ENCODE measurements at regions not wholly inside any gene's neighbourhood (a gene's known extent, or its start where the extent isn't known, plus 50 kb on each side); places are given as distances from the start of the nearest gene placed in this dataset.
"Not testable (repeated sequence)": the region's sequence is repeated elsewhere in the genome, so short reads cannot be mapped to it uniquely, and the experiment has no call there.

GRCh38 chr11:110866081-110866480, 153.8 kb upstream of the ARHGAP20 start:
- no peak for DNase-seq

GRCh38 chr11:110862407-110862806, 150.2 kb upstream of the ARHGAP20 start:
- DNase-seq, result peak; percentile 5 to 6

- no peak for DNase-seq
Measured at GRCh38 chr11:110860461-110860860, 148.2 kb upstream of the ARHGAP20 start.

GRCh38 chr11:110859998-110860397, 147.8 kb upstream of the ARHGAP20 start:
- no peak for DNase-seq

GRCh38 chr11:110859240-110859840, 147.1 kb upstream of the ARHGAP20 start:
- DNase-seq, result no peak

GRCh38 chr11:110858547-110858921, 146.3 kb upstream of the ARHGAP20 start:
- DNase-seq, result no peak

- DNase-seq, result no peak
Measured at GRCh38 chr11:110857892-110858546, 145.8 kb upstream of the ARHGAP20 start.

- DNase-seq, result no peak
Measured at GRCh38 chr11:110856996-110857812, 145.0 kb upstream of the ARHGAP20 start.

- no peak for DNase-seq
Measured at GRCh38 chr11:110856340-110856739, 144.1 kb upstream of the ARHGAP20 start.

- DNase-seq, result no peak
Measured at GRCh38 chr11:110855191-110855590, 143.0 kb upstream of the ARHGAP20 start.

GRCh38 chr11:110852921-110853490, 140.8 kb upstream of the ARHGAP20 start:
- no peak for DNase-seq

GRCh38 chr11:110850846-110851245, 138.6 kb upstream of the ARHGAP20 start:
- DNase-seq, result no peak

GRCh38 chr11:110843053-110843452, 130.8 kb upstream of the ARHGAP20 start:
- DNase-seq, result not testable (repeated sequence)

GRCh38 chr11:110838808-110839207, 126.6 kb upstream of the ARHGAP20 start:
- no peak for DNase-seq

GRCh38 chr11:110837603-110838002, 125.4 kb upstream of the ARHGAP20 start:
- DNase-seq, result no peak

GRCh38 chr11:110835106-110835505, 122.9 kb upstream of the ARHGAP20 start:
- no peak for DNase-seq

GRCh38 chr11:110833033-110833484, 120.8 kb upstream of the ARHGAP20 start:
- DNase-seq, result no peak

GRCh38 chr11:110832539-110832938, 120.3 kb upstream of the ARHGAP20 start:
- DNase-seq, result no peak

GRCh38 chr11:110832080-110832479, 119.8 kb upstream of the ARHGAP20 start:
- no peak for DNase-seq

GRCh38 chr11:110830747-110831146, 118.5 kb upstream of the ARHGAP20 start:
- no peak for DNase-seq

GRCh38 chr11:110830344-110830743, 118.1 kb upstream of the ARHGAP20 start:
- DNase-seq, result no peak

- DNase-seq, result no peak
Measured at GRCh38 chr11:110829873-110830272, 117.6 kb upstream of the ARHGAP20 start.

GRCh38 chr11:110828086-110828485, 115.8 kb upstream of the ARHGAP20 start:
- DNase-seq, result no peak

GRCh38 chr11:110827276-110827675, 115.0 kb upstream of the ARHGAP20 start:
- no peak for DNase-seq
